NCI-H446 (cell line): ENCODE measurements at regions not wholly inside any gene's neighbourhood (a gene's known extent, or its start where the extent isn't known, plus 50 kb on each side); places are given as distances from the start of the nearest gene placed in this dataset.
A peak's percentile ranks its signal among the peaks of the same experiment; 100 is the strongest.
"Not testable (repeated sequence)": the region's sequence is repeated elsewhere in the genome, so short reads cannot be mapped to it uniquely, and the experiment has no call there.

Source experiments
- DNase-seq, 2 experiments: peaks; one replicate each; lab custom pipeline; 2025; lab: John Stamatoyannopoulos, UW

GRCh38 chr14:87815121-87815520 is 177.9 kb downstream of the GALC start:
- no peak for DNase-seq

GRCh38 chr14:87813686-87814085 is 179.3 kb downstream of the GALC start:
- DNase-seq, result no peak

GRCh38 chr14:87813211-87813610 is 179.8 kb downstream of the GALC start:
- no peak for DNase-seq

GRCh38 chr14:87811246-87811645 is 181.7 kb downstream of the GALC start:
- no peak for DNase-seq

GRCh38 chr14:87810711-87811110 is 182.3 kb downstream of the GALC start:
- no peak for DNase-seq

- no peak for DNase-seq
These were observed 183.7 kb downstream of the GALC start for GRCh38 chr14:87809261-87809660.

- peak in 1 of 2 experiments; percentile 7 for DNase-seq
These were observed 187.7 kb downstream of the GALC start for GRCh38 chr14:87805315-87805723.

- no peak for DNase-seq
These were observed 192.8 kb downstream of the GALC start for GRCh38 chr14:87800216-87800615.

- no peak for DNase-seq
These were observed 193.6 kb downstream of the GALC start for GRCh38 chr14:87799400-87799799.

- DNase-seq, result no peak
These were observed 196.0 kb downstream of the GALC start for GRCh38 chr14:87797001-87797400.

GRCh38 chr14:87794561-87794960 is 198.4 kb downstream of the GALC start:
- no peak for DNase-seq

- DNase-seq, result no peak
These were observed 207.1 kb downstream of the GALC start for GRCh38 chr14:87785897-87786296.

GRCh38 chr14:87784386-87784785 is 208.6 kb downstream of the GALC start:
- DNase-seq, result no peak

GRCh38 chr14:87783071-87783470 is 209.9 kb downstream of the GALC start:
- no peak for DNase-seq

GRCh38 chr14:87772854-87773253 is 220.1 kb downstream of the GALC start:
- DNase-seq, result no peak

GRCh38 chr14:87767567-87767901 is 225.4 kb downstream of the GALC start:
- no peak for DNase-seq

GRCh38 chr14:87758876-87759275 is 234.1 kb downstream of the GALC start:
- no peak for DNase-seq

GRCh38 chr14:87756661-87757060 is 236.3 kb downstream of the GALC start:
- DNase-seq, result no peak

GRCh38 chr14:87754520-87755223 is 238.3 kb downstream of the GALC start:
- no peak for DNase-seq

GRCh38 chr14:87748558-87748957 is 244.4 kb downstream of the GALC start:
- DNase-seq, result no peak

- DNase-seq, result peak in 1 of 2 experiments; percentile 13
These were observed 247.4 kb downstream of the GALC start for GRCh38 chr14:87745507-87746118.

- not testable (repeated sequence) for DNase-seq
These were observed 258.2 kb downstream of the GALC start for GRCh38 chr14:87734577-87735360.

GRCh38 chr14:87733115-87733514 is 259.9 kb downstream of the GALC start:
- not testable (repeated sequence) for DNase-seq
